Activated naive CD8-positive, alpha-beta T cell treated with anti-CD3 and anti-CD28 coated beads, Interleukin-2, amount 10 ng/mL, durations not matched to agents 7 days and 5 days (primary cell): ENCODE measurements at regions not wholly inside any gene's neighbourhood (a gene's known extent, or its start where the extent isn't known, plus 50 kb on each side); places are given as distances from the start of the nearest gene placed in this dataset.
"Not testable (repeated sequence)": the region's sequence is repeated elsewhere in the genome, so short reads cannot be mapped to it uniquely, and the experiment has no call there.

Source experiments
- ATAC-seq: fragments of 150-1000 bp; cut with Tn5 transposase; one replicate; pipeline ENCODE4 v1.10.0; 2021; ENCODE audit warnings: low read depth, moderate library complexity
- POLR2A ChIA-PET: fragments of 350-600 bp; sonication (Branson Sonifier 250); formaldehyde crosslinking; loops from one replicate; lab custom pipeline; 2021; ENCODE audit warnings: antibody characterized with exemption; lab: Charles Lee
- DNase-seq: peaks from one replicate; pipeline ENCODE4 v3.0.0; 2021
- H3K27ac Mint-ChIP-seq: one replicate; pipeline ENCODE4 v1.8.0; 2022; ENCODE audit warnings: mild to moderate bottlenecking, mixed read lengths
- H3K27me3 Mint-ChIP-seq: one replicate; pipeline ENCODE4 v1.8.0; 2022; ENCODE audit warnings: mild to moderate bottlenecking, moderate library complexity, mixed read lengths
- H3K36me3 Mint-ChIP-seq: one replicate; pipeline ENCODE4 v1.8.0; 2021; ENCODE audit warnings: mild to moderate bottlenecking, mixed read lengths
- H3K4me1 Mint-ChIP-seq: one replicate; pipeline ENCODE4 v1.8.0; 2021; ENCODE audit warnings: mixed read lengths
- H3K4me3 Mint-ChIP-seq: one replicate; pipeline ENCODE4 v1.8.0; 2022; ENCODE audit warnings: mild to moderate bottlenecking, moderate library complexity, mixed read lengths
- H3K9me3 Mint-ChIP-seq: one replicate; pipeline ENCODE4 v1.8.0; 2021; ENCODE audit warnings: mixed read lengths

GRCh38 chr13:82058364-82058763, 1717.4 kb upstream of the SPRY2 start:
- DNase-seq (no peak), ATAC-seq (no peak)
- Mint-ChIP-seq H3K27ac (no peak overlapping the region), H3K27me3 (no peaks in the 10 kb centered on the region), H3K9me3 (peaks cover 2% of the 10 kb centered on the region), H3K36me3 (no peaks in the 10 kb centered on the region), H3K4me1 (no peaks in the 10 kb centered on the region), H3K4me3 (no peak overlapping the region)
- POLR2A ChIA-PET: no interaction called here

GRCh38 chr13:82045316-82045715, 1704.4 kb upstream of the SPRY2 start:
- H3K27ac Mint-ChIP-seq, H3K27me3 Mint-ChIP-seq, H3K4me1 Mint-ChIP-seq, ATAC-seq, H3K36me3 Mint-ChIP-seq, H3K9me3 Mint-ChIP-seq, POLR2A ChIA-PET, DNase-seq, H3K4me3 Mint-ChIP-seq: not testable (repeated sequence)

- Mint-ChIP-seq H3K4me1 (no peaks in the 10 kb centered on the region), H3K27ac (no peak overlapping the region), H3K9me3 (peaks cover 2% of the 10 kb centered on the region), H3K36me3 (no peaks in the 10 kb centered on the region), H3K4me3 (no peak overlapping the region), H3K27me3 (no peaks in the 10 kb centered on the region)
- ATAC-seq: no peak
- no peak for DNase-seq
- POLR2A ChIA-PET: no interaction called here
Measured at GRCh38 chr13:82036602-82037001, 1695.7 kb upstream of the SPRY2 start.

- Mint-ChIP-seq H3K4me3 (no peak overlapping the region), H3K36me3 (no peaks in the 10 kb centered on the region), H3K27ac (no peak overlapping the region), H3K4me1 (no peaks in the 10 kb centered on the region), H3K9me3 (peaks cover 2% of the 10 kb centered on the region), H3K27me3 (no peaks in the 10 kb centered on the region)
- DNase-seq (no peak), ATAC-seq (no peak)
- POLR2A ChIA-PET: no interaction called here
Measured at GRCh38 chr13:82011355-82011754, 1670.4 kb upstream of the SPRY2 start.

- H3K9me3 Mint-ChIP-seq: peaks cover 2% of the 10 kb centered on the region
- no peaks in the 10 kb centered on the region for H3K27me3 Mint-ChIP-seq
- ATAC-seq (no peak), DNase-seq (no peak)
- no peak overlapping the region for H3K27ac Mint-ChIP-seq
- no peak overlapping the region for H3K4me3 Mint-ChIP-seq
- H3K4me1 Mint-ChIP-seq: no peaks in the 10 kb centered on the region
- H3K36me3 Mint-ChIP-seq: no peaks in the 10 kb centered on the region
- POLR2A ChIA-PET: no interaction called here
Measured at GRCh38 chr13:82010780-82011179, 1669.9 kb upstream of the SPRY2 start.

GRCh38 chr13:82002710-82003109, 1661.8 kb upstream of the SPRY2 start:
- DNase-seq (no peak), ATAC-seq (no peak)
- POLR2A ChIA-PET: no interaction called here
- H3K27ac Mint-ChIP-seq: no peak overlapping the region
- H3K36me3 Mint-ChIP-seq: no peaks in the 10 kb centered on the region
- no peaks in the 10 kb centered on the region for H3K27me3 Mint-ChIP-seq
- H3K4me3 Mint-ChIP-seq: no peak overlapping the region
- H3K4me1 Mint-ChIP-seq: no peaks in the 10 kb centered on the region
- H3K9me3 Mint-ChIP-seq: no peaks in the 10 kb centered on the region

GRCh38 chr13:81995316-81995715, 1654.4 kb upstream of the SPRY2 start:
- H3K4me3 Mint-ChIP-seq: no peak overlapping the region
- ATAC-seq: no peak
- H3K9me3 Mint-ChIP-seq: no peaks in the 10 kb centered on the region
- no peaks in the 10 kb centered on the region for H3K36me3 Mint-ChIP-seq
- H3K4me1 Mint-ChIP-seq: no peaks in the 10 kb centered on the region
- no peak for DNase-seq
- H3K27ac Mint-ChIP-seq: no peak overlapping the region
- POLR2A ChIA-PET: no interaction called here
- no peaks in the 10 kb centered on the region for H3K27me3 Mint-ChIP-seq

GRCh38 chr13:81990652-81991051, 1649.7 kb upstream of the SPRY2 start:
- POLR2A ChIA-PET: no interaction called here
- Mint-ChIP-seq H3K27me3 (no peaks in the 10 kb centered on the region), H3K36me3 (no peaks in the 10 kb centered on the region), H3K4me1 (no peaks in the 10 kb centered on the region), H3K4me3 (no peak overlapping the region), H3K9me3 (peaks cover 2% of the 10 kb centered on the region), H3K27ac (no peak overlapping the region)
- no peak for ATAC-seq
- no peak for DNase-seq

- no peaks in the 10 kb centered on the region for H3K36me3 Mint-ChIP-seq
- H3K4me1 Mint-ChIP-seq: no peaks in the 10 kb centered on the region
- H3K9me3 Mint-ChIP-seq: peaks cover 4% of the 10 kb centered on the region
- DNase-seq (no peak), ATAC-seq (no peak)
- no peak overlapping the region for H3K4me3 Mint-ChIP-seq
- POLR2A ChIA-PET: no interaction called here
- H3K27ac Mint-ChIP-seq: no peak overlapping the region
- H3K27me3 Mint-ChIP-seq: no peaks in the 10 kb centered on the region
Measured at GRCh38 chr13:81988567-81988966, 1647.6 kb upstream of the SPRY2 start.

GRCh38 chr13:81987677-81988357, 1646.9 kb upstream of the SPRY2 start:
- H3K9me3 Mint-ChIP-seq: peaks cover 4% of the 10 kb centered on the region
- no peaks in the 10 kb centered on the region for H3K27me3 Mint-ChIP-seq
- H3K4me1 Mint-ChIP-seq: no peaks in the 10 kb centered on the region
- H3K36me3 Mint-ChIP-seq: no peaks in the 10 kb centered on the region
- H3K4me3 Mint-ChIP-seq: no peak overlapping the region
- POLR2A ChIA-PET: no interaction called here
- H3K27ac Mint-ChIP-seq: no peak overlapping the region
- DNase-seq (no peak), ATAC-seq (no peak)

GRCh38 chr13:81987159-81987558, 1646.2 kb upstream of the SPRY2 start:
- H3K27ac Mint-ChIP-seq: no peak overlapping the region
- H3K27me3 Mint-ChIP-seq: no peaks in the 10 kb centered on the region
- no peaks in the 10 kb centered on the region for H3K4me1 Mint-ChIP-seq
- ATAC-seq: no peak
- no peaks in the 10 kb centered on the region for H3K36me3 Mint-ChIP-seq
- DNase-seq: no peak
- POLR2A ChIA-PET: no interaction called here
- peaks cover 4% of the 10 kb centered on the region for H3K9me3 Mint-ChIP-seq
- no peak overlapping the region for H3K4me3 Mint-ChIP-seq

GRCh38 chr13:81986308-81986707, 1645.4 kb upstream of the SPRY2 start:
- Mint-ChIP-seq H3K27ac (no peak overlapping the region), H3K9me3 (peaks cover 4% of the 10 kb centered on the region)

GRCh38 chr13:81957121-81957520, 1616.2 kb upstream of the SPRY2 start:
- no peaks in the 10 kb centered on the region for H3K36me3 Mint-ChIP-seq
- POLR2A ChIA-PET: no interaction called here
- ATAC-seq: no peak
- no peak for DNase-seq
- no peak overlapping the region for H3K27ac Mint-ChIP-seq
- no peaks in the 10 kb centered on the region for H3K27me3 Mint-ChIP-seq
- no peak overlapping the region for H3K4me3 Mint-ChIP-seq
- peaks cover 8% of the 10 kb centered on the region for H3K9me3 Mint-ChIP-seq
- no peaks in the 10 kb centered on the region for H3K4me1 Mint-ChIP-seq

More at GRCh38 chr13:81986308-81986707, 1645.4 kb upstream of the SPRY2 start:
- no peaks in the 10 kb centered on the region for H3K4me1 Mint-ChIP-seq
- DNase-seq: no peak
- H3K4me3 Mint-ChIP-seq: no peak overlapping the region
- POLR2A ChIA-PET: no interaction called here
- ATAC-seq: no peak
- no peaks in the 10 kb centered on the region for H3K36me3 Mint-ChIP-seq
- H3K27me3 Mint-ChIP-seq: no peaks in the 10 kb centered on the region

GRCh38 chr13:81929988-81930387, 1589.1 kb upstream of the SPRY2 start:
- peaks cover 2% of the 10 kb centered on the region for H3K9me3 Mint-ChIP-seq
- H3K36me3 Mint-ChIP-seq: no peaks in the 10 kb centered on the region
- H3K4me3 Mint-ChIP-seq: no peak overlapping the region
- no peaks in the 10 kb centered on the region for H3K27me3 Mint-ChIP-seq
- no peaks in the 10 kb centered on the region for H3K4me1 Mint-ChIP-seq
- POLR2A ChIA-PET: no interaction called here
- no peak for ATAC-seq
- no peak for DNase-seq
- no peak overlapping the region for H3K27ac Mint-ChIP-seq

- Mint-ChIP-seq H3K27ac (no peak overlapping the region), H3K4me3 (no peak overlapping the region), H3K27me3 (no peaks in the 10 kb centered on the region), H3K4me1 (no peaks in the 10 kb centered on the region), H3K36me3 (no peaks in the 10 kb centered on the region), H3K9me3 (no peaks in the 10 kb centered on the region)
- ATAC-seq (no peak), DNase-seq (no peak)
- POLR2A ChIA-PET: no interaction called here
Measured at GRCh38 chr13:81927347-81927746, 1586.4 kb upstream of the SPRY2 start.
